ENCODE measurements at regions not wholly inside any gene's neighbourhood (a gene's known extent, or its start where the extent isn't known, plus 50 kb on each side); places are given as distances from the start of the nearest gene placed in this dataset.

DNA sequence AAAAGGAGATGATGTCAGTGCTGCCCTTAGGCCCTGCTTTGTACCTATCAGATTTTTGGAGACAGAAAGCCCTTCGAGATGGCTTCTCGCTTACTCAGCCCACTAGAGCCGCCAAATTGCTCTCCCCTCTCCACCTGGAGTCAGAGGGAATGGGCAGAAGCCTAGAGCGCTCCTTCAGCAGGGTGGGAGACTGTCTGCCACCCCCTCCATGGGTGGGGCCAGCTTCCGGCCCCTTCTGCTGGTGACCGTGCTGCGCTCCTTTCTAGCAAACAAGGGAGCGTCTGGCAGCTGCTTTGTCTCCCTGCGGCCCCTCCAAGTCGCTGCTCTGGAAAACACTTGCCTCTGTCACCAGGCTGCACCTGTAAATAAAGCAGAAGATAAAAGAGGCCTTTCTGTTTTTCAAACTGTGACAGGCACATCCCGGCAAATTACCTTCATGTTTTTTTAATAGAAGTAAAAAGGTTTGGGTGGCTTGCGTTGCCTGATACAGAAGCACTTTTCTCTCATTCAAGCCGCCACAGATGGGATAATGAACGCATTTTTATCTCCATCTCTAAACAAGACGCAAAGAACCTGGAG lies 145.7 kb upstream of the NECTIN1 start:
- H3K4me3 ChIP-seq, result no peak overlapping the region
- TF ChIP-seq, protein P1, sequence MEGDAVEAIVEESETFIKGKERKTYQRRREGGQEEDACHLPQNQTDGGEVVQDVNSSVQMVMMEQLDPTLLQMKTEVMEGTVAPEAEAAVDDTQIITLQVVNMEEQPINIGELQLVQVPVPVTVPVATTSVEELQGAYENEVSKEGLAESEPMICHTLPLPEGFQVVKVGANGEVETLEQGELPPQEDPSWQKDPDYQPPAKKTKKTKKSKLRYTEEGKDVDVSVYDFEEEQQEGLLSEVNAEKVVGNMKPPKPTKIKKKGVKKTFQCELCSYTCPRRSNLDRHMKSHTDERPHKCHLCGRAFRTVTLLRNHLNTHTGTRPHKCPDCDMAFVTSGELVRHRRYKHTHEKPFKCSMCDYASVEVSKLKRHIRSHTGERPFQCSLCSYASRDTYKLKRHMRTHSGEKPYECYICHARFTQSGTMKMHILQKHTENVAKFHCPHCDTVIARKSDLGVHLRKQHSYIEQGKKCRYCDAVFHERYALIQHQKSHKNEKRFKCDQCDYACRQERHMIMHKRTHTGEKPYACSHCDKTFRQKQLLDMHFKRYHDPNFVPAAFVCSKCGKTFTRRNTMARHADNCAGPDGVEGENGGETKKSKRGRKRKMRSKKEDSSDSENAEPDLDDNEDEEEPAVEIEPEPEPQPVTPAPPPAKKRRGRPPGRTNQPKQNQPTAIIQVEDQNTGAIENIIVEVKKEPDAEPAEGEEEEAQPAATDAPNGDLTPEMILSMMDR (IDR thresholded peaks at IDR 0.05), result no peak
- peaks cover 0 to 7% of the 10 kb centered on the region in 2 donors for H3K4me1 ChIP-seq (ENCODE audit: control insufficient read depth in 1 of 2, low read depth in 2 of 2)
- ATAC-seq (ENCODE audit: insufficient number of reproducible peaks, low FRiP score, low read depth), result no peak
- no peak overlapping the region for H3K27ac ChIP-seq
- H3K36me3 ChIP-seq, result no peaks in the 10 kb centered on the region
- no peaks in the 10 kb centered on the region for H3K27me3 ChIP-seq (replicated peaks; ENCODE audit: insufficient read depth)
- H3K9me3 ChIP-seq, result no peaks in the 10 kb centered on the region
- no peak for DNase-seq (ENCODE audit: low spot score)

DNA sequence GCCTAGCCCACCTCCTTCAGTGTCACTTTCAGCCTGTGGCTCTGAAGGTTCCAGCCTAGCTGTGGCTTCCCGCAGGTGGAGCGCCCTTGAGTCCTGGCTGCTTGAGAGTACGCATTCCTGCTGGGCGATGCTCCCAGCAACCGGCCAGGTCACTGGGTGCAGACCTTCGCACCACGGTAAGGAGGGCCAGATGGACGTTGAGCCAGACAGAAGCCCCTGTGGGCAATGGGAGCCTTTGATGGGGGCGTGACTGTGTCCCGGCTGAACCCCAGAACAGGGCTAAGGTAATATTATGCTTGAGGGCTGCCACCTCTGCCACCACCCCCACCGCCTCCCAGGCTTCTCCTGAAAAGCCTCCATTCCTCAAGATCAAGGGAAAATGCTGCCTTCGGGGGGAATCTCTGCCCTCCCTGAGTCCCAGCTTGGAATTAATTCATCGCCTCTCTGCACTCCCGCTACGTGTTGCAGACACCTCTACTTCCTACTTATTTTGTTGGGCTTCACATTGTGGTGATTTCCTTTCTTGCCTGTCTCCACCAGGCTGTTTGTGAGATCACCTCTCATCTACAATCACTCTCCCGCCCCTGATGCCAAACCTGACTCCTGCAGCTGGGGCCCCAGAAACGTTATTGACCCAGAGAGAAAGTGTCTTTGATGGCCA lies 144.9 kb upstream of the NECTIN1 start:
- Histone ChIP-seq H3K4me3 (no peak overlapping the region), H3K4me1 (ENCODE audit: control insufficient read depth in 1 of 2, low read depth in 2 of 2) (peaks cover 0 to 7% of the 10 kb centered on the region in 2 donors), H3K9me3 (no peaks in the 10 kb centered on the region), H3K27ac (no peak overlapping the region), H3K36me3 (no peaks in the 10 kb centered on the region), H3K27me3 (replicated peaks; ENCODE audit: insufficient read depth) (no peaks in the 10 kb centered on the region)
- ATAC-seq (ENCODE audit: insufficient number of reproducible peaks, low FRiP score, low read depth), result no peak
- TF ChIP-seq, protein P1 (IDR thresholded peaks at IDR 0.05), result no peak
- no peak for DNase-seq (ENCODE audit: low spot score)

DNA sequence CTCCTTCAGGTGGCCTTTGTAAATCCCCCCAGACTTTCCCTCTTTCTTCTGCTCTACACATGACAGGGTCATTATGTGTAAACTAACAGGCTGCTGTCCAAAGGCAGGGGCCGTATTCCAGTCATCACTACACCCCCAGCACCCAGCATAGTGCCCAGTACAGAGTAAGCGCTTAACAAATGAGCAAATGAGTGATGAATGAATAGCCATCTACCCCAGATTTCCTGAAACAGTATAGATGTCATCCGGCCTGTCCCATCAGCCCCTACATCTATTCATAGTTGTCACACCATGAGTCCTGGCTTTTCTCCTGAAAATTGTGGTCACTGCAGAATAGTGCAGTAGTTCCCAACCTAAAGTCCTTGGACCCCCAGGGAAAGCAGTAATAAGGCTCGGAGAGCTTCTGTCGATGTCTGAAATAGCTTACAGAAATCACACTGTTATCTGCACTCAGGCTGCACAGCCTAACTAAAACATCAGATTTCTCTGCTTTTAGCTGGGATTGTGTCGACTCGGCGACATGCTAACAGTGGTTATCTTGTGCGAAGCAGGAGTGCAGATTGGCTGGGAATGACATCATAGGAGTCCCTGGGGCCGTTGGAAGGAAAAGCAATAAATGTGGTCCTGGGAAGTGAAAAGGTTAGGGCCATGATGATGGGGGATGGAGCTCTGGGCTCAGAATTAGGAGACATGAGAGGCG lies 143.8 kb upstream of the NECTIN1 start:
- no peak for ATAC-seq (ENCODE audit: insufficient number of reproducible peaks, low FRiP score, low read depth)
- Histone ChIP-seq H3K4me1 (ENCODE audit: control insufficient read depth in 1 of 2, low read depth in 2 of 2) (peaks cover 0 to 7% of the 10 kb centered on the region in 2 donors), H3K27me3 (replicated peaks; ENCODE audit: insufficient read depth) (no peaks in the 10 kb centered on the region), H3K36me3 (no peaks in the 10 kb centered on the region), H3K4me3 (no peak overlapping the region), H3K27ac (no peak overlapping the region), H3K9me3 (no peaks in the 10 kb centered on the region)
- TF ChIP-seq, protein P1 (IDR thresholded peaks at IDR 0.05), result no peak
- no peak for DNase-seq (ENCODE audit: low spot score)

DNA sequence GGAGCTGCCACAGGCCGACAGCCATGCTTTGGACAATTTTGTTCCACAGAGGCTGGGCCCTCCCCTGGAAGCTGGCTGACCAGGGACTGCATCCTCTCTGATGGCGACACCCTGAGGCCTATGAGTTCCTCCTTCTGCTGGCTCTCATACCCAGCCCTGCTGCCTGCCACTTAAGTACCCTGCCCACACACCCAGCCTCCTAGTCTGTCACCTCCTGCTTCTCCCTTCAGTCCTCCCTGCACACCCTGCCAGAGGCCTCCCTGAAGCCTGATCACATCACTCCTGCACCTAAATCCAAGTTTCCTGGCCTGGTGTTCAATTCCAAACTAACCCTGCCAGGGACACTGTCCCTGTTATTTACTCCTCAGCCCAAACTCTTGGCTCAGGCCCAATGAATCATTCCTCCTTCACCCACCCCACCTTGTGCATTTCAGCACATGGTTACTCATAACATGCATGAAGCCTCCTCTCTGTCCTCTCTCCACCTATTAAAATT lies 136.7 kb upstream of the NECTIN1 start:
- no peaks in the 10 kb centered on the region for H3K27me3 ChIP-seq (replicated peaks; ENCODE audit: insufficient read depth)
- ATAC-seq (ENCODE audit: insufficient number of reproducible peaks, low FRiP score, low read depth) (no peak), DNase-seq (ENCODE audit: low spot score) (no peak)
- TF ChIP-seq, protein P1 (IDR thresholded peaks at IDR 0.05), result no peak
- H3K4me1 ChIP-seq (ENCODE audit: control insufficient read depth in 1 of 2, low read depth in 2 of 2), result no peaks in the 10 kb centered on the region
- no peaks in the 10 kb centered on the region for H3K9me3 ChIP-seq
- no peaks in the 10 kb centered on the region for H3K36me3 ChIP-seq
- no peak overlapping the region for H3K4me3 ChIP-seq
- no peak overlapping the region for H3K27ac ChIP-seq

DNA sequence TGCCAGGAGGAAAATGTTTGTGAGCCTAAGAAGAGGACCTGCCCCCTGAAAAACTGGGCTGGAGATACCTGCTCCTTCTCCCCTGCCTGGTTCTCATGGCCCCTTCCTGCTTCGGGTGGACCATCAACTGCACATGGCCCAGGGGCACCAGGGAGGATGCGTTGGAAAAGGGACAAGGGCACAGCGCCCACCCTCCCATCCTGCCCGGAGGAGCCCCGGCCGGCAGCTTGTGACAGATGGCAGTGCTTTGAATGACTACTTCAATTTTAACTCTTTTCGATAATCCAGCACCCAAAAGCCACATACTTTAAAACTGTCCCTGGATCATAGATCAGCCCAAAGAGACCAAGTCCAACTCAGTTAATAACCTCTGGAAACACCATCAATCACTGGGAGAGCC lies 135.8 kb upstream of the NECTIN1 start:
- Histone ChIP-seq H3K4me3 (no peak overlapping the region), H3K9me3 (no peaks in the 10 kb centered on the region), H3K36me3 (no peaks in the 10 kb centered on the region), H3K27ac (no peak overlapping the region), H3K4me1 (ENCODE audit: control insufficient read depth in 1 of 2, low read depth in 2 of 2) (no peaks in the 10 kb centered on the region), H3K27me3 (replicated peaks; ENCODE audit: insufficient read depth) (no peaks in the 10 kb centered on the region)
- TF ChIP-seq, protein P1 (IDR thresholded peaks at IDR 0.05), result no peak
- DNase-seq (ENCODE audit: low spot score) (no peak), ATAC-seq (ENCODE audit: insufficient number of reproducible peaks, low FRiP score, low read depth) (no peak)
